ENCODE measurements at regions not wholly inside any gene's neighbourhood (a gene's known extent, or its start where the extent isn't known, plus 50 kb on each side); places are given as distances from the start of the nearest gene placed in this dataset.

DNA sequence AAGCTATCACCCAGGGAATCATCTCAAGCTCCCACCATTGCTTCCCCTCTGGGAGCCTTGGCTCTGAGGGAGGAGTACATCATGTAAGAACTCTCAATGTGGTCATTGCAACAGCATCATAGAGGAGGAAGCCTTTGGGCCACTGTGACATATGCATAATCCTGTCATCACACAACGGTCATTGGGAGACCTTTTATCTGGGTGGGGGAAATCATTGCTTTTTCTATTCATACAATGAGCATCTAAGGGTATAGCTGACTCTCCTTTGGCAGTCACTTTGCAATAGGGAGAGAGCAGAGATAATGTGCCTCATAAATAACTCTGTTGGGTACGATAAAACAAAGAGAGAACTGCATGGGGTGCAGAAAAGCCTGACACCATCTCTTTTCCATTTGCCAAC lies 155.2 kb upstream of the KCNIP4 start:
- no peak for DNase-seq (ENCODE audit: low read depth)

DNA sequence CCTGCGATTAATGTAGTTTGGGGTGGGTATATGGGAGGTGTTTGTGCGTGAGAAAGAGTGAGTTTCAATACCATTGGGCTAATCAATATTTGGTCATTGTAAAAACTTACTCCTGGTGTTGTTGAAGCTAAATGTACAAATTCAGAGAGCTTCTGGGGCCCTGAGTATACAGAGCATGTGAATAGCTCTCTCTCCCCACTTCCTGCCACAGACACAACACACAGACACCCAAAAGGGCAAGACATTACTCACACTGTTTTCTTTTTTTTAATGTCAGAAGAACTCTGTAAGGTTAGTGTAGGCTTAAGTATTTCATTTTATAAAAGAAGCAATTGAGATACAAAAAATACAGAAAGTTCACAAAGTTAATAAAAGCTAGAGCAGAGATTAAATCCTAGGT lies 151.3 kb upstream of the KCNIP4 start:
- no peak for DNase-seq (ENCODE audit: low read depth)

DNA sequence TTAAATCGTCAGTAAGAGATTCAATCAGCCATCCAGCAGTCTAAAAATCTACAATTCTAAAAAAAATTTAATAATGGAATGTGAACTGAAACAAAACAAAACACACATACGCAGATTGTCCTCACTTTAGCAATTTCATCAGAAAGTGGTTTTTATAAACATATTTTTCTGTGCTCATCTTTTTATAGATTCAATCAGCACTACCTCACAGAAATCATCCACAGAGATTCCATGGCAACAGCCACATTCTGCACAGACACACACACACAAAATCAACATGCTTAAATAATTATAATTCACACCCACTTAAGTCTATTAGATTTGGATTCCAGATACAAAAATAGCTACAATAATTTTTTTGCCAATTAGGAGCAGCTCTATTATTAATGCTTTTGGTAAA lies 149.0 kb upstream of the KCNIP4 start:
- DNase-seq (ENCODE audit: low read depth) = no peak

DNA sequence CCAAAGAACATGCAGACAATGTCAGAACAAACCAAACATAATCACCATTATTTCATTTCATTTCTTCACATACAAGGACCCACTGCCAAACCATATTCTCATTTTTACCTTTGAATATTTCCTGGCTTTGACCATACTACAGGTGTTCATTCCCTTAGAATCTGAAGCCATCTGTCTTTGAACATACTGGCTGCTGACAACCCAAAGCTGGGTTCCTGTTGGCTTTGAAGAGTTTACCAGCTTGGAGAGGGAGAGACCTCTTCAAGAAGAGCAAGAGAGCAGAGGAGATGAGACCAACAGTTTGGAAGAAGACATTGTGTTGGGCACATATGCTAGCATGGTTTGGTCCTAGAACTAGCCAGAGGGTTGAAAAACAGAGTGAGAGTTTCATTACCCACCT lies 145.6 kb upstream of the KCNIP4 start:
- no peak for DNase-seq (ENCODE audit: low read depth)

DNA sequence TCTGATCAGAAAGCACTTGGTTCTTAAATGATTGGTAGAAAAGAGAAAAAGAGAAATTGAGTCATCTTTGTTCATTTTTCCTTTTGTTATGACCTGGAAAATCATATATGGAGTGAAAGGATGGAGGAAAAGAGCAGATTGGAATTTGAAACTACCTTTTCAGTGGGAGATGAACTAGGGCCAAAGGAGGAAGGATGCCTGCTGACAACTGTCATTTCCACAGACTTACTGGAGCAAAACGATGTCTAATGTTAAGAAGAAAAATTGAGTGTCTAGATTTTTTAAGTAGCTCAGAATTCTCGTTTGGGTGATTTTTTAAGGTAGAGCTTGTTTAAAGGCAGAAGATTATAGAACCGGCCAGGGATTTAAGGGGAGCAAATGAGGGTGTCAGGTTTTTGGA lies 144.6 kb upstream of the KCNIP4 start:
- no peak for DNase-seq (ENCODE audit: low read depth)

DNA sequence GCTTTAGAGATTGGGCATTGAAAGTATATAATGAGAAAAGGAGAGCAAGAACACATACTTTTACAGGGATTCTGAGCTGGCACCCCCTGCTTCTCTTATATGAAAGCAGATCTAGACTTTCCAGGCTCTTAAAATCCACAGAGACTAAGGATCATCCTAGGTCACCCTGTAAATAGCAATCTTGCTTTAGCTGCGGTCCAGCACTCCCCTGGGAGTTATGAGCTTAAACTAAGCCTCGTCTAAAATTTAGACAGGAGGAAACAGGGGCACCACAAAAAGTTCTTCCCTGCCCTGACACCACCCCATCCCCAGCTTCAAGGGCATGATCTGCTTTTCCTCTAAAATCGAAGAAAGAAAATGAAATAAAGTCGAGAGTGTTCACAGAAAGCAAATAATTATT lies 143.3 kb upstream of the KCNIP4 start:
- DNase-seq (ENCODE audit: low read depth) = no peak

DNA sequence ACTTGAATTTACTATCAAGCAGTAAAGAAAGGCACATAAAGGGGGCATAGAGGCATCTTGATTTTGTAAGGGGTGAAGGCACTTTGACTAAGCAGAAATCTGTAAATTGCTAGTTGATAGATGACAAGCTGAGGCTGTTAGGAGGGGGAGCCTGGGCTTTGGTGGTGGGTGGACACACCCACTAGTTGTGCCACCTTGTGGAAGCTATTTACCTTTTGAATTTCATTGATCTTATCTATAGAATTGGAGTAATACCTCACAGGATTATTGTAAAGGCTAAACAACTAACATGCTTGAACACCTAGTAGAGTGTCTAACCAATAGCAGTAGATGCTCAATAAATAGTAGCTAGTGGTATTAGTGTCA lies 142.8 kb upstream of the KCNIP4 start:
- DNase-seq (ENCODE audit: low read depth) = no peak

DNA sequence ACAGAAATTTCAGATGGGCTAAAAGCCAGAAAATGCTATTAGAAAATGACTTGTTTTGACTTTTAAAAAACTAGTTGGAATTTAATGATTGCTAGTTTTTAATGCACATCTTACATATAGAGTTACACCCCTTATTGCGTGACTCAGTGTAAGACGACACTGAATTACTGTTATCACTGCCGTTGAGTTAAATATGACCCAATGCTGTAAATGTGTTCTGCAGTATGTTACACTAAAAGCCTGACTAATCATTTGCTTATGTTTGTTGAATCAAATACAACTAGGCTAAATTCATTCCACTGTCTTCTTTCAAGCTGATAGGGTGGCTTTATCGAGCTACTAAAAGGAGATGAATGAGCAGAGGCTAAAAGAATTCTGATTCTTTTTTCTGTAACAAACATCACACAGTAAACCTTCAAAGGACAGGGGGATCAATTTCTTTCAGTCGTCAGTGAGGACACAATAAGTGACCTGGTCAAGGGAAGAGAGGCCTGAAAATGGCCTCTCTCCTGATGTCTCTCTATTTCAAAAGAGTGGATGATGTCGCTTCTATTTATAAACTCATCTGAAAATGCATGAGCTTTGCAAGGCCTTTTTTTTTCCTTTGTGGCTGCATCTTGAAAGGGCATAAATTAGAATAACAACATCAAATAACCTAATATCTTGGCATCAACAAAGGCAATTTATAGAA lies 142.2 kb upstream of the KCNIP4 start:
- DNase-seq (ENCODE audit: low read depth) = no peak

DNA sequence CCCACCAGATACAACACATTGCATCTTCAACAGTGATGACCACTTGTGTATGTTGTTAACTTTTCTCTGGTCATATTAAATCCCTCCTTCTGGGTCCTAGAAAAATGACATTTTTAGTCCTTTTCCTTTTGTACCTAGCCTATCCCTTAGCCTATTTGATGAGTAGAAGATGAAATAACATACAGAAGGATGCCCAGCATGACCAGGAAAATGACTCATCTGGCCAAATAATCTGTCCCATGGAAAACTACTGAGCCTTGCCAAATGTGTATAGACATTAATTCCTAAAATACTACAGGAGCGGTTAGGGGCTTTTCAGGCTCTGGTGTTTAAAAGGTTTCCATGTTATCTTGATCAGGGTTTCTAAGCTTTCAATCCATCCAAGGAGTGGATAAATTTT lies 129.0 kb upstream of the KCNIP4 start:
- DNase-seq (ENCODE audit: low read depth) = no peak

DNA sequence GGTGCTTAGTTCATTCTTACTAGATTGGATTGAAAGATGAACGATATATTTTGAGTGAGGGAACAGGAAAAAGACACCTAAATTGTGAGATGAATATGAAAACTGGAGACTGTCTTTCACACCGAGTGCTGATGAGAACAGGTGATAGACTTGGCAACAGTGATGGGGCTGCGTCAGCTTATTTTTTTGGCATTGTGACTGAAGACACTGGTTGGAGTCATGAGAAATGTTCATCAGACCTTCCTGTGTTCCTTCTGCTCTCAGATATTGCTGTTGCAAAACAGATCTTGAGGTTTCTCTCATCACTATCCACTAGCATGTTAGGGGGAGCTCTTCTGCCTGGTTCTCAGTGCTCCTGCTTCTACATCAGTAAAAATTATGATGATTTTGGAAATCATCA lies 124.2 kb upstream of the KCNIP4 start:
- DNase-seq (ENCODE audit: low read depth) = no peak

DNA sequence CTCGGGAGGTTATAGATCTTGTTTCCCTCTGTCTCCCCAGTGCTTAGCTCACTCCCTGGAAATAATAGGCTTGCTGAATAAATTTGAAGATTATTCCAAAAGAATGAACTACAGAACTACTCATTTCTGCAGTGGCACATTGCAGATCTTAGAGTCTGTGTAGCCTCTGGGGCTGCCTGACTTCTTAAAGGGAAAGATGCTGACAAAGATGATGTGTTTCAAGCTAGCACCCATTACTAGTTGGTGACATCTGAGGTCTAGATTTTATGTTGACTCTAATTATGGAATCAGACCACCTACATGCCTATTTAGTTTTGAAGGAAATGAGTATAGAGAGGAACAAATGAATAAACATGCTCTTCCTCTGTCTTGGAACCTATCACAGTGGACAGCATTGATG lies 123.7 kb upstream of the KCNIP4 start:
- no peak for DNase-seq (ENCODE audit: low read depth)

DNA sequence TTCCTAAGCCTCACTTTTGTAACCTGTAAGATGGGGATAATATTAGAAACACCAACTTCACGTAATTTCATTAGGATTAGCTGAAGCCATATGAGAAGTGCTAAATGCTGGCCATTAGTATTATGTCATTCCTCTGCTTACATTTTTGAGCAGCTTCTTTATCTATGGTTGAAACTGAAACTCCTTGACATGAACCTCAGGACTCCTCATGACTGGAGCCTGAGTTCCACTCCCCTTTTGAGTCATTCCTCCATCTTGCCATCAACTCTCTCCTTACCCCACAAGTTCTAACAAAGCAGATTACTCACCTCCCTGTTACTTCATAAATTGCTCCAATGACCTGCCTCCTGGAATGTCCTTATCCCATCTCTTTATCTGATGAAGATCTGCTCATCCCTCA lies 123.2 kb upstream of the KCNIP4 start:
- DNase-seq (ENCODE audit: low read depth) = no peak

DNA sequence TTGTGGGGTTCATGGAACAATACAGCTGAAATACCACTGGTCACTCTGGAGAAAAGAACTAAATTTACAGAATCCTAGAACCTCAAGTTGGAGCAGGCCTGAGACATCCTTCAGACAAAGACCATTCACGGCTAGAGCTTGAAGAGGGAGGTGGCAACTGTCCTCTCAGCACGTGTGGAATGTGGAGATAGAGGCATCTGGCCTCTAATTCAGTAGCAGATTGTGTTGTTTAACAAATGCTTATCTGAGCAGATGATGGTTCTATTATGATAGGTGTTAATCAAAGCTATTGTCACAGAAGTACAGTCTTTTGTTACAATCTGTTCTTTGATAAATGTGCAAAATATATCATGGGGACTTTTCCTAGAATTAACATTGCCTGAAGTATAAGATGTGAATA lies 121.7 kb upstream of the KCNIP4 start:
- no peak for DNase-seq (ENCODE audit: low read depth)

DNA sequence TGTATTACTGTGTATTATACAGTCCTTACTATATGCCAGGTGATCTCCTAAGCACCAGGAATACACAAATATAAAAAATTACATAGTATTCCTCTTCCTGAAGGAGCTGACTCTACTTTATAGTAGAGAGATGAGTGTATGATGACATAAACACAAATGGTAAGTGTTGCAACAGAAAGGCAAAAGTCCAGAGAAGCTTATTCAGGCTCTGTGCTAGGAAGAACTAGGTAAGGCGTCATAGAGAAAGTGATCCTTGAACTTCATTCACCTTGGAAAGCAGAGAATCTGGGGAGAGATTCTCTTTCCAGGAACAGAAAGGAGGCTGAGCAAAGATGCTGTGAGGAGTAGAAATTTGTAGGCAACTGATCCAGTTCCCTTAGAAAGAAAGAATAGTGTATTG lies 115.0 kb upstream of the KCNIP4 start:
- no peak for DNase-seq (ENCODE audit: low read depth)

DNA sequence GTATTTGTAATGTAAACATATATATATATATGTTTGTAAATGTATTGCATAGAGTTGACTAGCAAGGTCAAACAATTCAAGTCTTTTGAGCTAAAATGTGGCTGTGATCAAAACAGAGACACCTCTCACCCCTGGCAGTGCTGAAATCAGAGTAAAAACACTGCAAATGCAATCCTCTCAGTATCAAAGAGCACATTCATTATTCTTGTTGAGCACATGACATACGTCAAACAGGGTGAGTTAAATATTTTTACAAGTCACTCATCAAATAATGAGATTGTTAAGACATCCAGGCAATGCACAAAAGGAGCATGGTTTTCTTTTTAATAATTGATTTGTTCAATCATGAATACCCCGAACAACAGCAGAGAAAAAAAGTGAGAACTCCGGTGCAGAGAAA lies 114.1 kb upstream of the KCNIP4 start:
- DNase-seq (ENCODE audit: low read depth) = no peak

DNA sequence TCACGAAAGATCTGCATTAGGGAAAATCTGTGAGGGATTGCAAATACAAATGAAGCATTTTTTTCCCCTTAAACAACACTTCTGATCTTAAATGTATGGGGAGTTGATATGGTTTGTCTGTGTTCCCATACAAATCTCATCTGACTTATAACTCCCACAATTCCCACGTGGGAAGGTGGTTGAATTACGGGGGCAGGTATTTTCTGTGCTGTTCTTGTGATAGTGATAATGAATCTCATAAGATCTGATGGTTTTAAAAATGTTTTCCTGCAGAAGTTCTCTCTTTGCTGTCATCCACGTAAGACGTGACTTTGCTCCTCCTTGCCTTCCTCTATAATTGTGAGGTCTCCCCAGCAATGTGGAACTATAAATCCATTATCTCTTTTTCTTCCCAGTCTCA lies 107.4 kb upstream of the KCNIP4 start:
- no peak for DNase-seq (ENCODE audit: low read depth)

DNA sequence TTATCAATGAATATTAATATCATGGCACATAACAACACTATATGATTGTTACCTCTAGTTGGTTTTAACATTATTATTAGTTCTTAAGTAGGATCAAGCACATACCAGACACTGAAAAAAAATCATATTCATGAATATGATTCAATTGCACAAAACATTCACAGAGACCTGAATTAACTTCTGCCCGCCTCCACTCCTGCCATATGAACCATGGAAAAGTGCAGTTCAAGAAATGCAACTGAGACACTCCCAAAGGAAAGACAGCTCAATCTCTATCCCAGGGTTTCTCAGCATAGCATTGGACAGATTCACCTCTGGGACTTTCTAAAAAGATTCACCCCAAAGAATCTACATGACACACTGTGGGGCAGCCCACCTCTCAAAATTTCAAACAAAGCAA lies 103.5 kb upstream of the KCNIP4 start:
- DNase-seq (ENCODE audit: low read depth) = no peak

DNA sequence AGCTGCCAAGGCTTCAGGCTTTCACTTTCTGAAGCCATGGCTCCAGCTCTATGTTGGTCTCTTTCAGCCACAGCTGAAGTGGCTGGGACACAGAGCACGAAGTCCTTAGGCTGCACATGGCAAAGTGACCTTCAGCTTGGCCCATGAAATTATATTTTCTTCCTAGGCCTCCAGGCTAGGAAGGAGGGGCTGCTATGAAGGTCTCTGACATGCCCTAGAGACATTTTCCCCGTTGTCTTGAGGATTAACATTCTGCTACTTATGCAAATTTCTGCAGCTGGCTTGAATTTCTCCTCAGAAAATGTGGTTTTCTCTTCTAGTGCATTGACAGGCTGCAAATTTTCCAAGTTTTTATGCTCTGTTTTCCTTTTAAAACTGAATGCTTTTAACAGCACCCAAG lies 99.8 kb upstream of the KCNIP4 start:
- DNase-seq (ENCODE audit: low read depth) = no peak

DNA sequence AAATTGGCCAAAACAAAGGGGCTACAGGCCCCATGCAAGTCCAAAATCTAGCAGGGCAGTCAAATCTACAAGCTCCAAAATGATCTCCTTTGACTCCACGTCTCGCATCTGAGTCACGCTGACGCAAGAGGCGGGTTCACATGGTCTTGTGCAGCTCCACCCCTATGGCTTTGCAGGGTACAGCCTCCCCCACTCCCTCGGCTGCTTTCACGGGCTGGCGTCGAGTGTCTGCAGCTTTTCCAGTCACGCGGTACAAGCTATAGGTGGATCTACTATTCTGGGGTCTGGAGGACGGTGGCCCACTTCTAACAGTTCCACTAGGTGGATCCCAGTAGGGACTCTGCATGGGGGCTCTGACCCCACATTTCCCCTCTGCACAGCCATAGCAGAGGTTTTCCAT lies 99.2 kb upstream of the KCNIP4 start:
- DNase-seq (ENCODE audit: low read depth) = no peak

DNA sequence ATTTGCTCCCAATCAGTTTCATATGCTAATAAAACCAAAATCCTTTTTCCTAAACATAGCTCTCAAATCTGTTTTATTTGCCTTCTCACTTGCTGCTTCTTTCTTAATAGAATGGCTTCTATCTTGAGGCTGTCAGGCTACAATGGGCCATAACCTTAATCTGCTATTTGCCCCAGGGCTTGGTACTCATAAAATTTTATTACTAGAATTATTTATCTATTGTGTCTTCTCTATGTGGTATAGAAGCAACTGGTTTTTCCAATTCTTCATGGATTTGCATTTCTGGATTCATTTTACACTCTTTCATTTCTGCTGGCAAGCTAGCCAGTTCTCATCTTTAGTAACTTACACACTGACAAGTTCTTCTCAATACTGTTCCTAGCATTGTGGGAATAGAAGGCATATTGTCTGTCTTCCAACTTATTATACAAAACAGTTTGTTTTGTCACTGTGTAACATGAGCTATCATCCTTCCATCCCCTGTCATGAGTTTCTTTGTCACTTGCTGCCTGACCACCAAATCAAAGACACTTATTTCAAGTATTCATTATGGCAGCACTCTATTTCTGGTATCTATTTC lies 96.6 kb upstream of the KCNIP4 start:
- DNase-seq (ENCODE audit: low read depth) = no peak

DNA sequence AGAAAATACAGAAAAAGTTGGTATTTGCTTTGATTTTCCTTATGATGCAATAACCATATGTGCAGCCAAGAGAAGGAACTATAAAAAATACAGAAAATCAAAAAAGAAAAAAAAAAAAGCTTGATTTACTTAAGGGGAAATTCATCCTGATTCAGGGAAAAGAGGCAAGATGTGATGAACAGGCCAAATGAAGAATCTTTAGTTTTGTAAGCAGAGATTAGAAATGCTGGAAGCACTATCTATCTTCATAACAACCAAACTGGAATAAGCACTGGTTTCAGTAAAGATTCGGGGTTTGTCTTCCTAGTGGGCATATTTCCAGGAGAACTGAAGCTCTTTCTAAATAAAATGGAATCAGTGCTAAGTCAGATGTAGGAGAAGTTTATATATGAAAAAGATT lies 82.9 kb upstream of the KCNIP4 start:
- no peak for DNase-seq (ENCODE audit: low read depth)

DNA sequence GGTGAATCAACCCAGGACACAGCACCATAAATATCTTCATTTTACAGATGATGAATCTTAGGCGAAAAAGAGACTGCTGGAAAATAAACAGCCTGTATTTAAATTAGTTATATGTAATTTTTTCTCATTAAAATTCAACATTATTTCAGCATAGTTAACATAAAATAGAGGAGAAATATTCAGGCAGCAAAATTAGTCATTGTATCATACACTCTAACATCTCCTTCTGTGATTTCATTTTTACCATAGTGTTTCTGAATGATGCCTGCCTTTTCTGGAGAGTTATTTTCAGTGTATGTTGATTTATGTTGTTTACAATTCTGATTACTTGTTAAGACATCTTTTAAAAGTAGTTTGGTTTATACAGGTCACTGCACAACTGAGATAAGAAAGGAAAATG lies 82.3 kb upstream of the KCNIP4 start:
- DNase-seq (ENCODE audit: low read depth) = no peak

DNA sequence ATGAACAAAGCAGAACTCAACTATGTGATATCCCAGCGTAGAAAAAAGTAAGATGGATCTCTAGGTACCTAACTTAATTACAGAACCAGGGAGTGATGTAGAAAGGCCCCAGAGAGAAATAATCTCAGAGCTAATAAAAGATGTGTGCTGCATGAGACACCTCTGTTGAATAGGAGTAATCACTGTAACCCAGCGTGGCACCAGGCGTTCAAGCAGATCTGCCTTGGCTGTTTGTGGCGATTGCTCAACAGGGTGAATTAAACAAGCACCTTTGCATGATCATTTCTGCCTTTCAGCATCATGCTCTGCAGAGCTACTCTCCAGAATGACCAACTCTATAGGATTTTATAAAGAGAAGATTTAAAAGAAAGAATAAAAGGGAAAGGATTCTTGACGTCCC lies 81.7 kb upstream of the KCNIP4 start:
- no peak for DNase-seq (ENCODE audit: low read depth)

DNA sequence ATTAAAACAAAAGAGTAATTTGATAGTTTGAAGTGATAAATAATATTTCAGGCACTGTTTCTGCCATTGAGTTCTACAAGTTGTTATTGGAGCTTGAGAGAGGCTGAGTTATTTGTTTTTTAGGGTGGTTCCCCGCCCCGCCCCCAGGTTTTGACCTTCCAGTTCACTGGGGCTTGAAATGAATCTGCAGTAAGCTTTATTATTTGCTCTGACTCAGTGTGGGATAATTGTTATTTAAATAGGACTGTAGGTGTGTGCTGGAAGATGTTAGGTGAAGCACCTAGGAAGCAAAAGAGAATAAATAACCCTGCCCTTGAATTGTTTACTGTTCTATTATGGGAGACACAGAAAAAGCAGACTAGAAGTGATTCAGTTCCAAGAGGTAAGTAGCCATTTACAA lies 81.2 kb upstream of the KCNIP4 start:
- DNase-seq (ENCODE audit: low read depth) = no peak

DNA sequence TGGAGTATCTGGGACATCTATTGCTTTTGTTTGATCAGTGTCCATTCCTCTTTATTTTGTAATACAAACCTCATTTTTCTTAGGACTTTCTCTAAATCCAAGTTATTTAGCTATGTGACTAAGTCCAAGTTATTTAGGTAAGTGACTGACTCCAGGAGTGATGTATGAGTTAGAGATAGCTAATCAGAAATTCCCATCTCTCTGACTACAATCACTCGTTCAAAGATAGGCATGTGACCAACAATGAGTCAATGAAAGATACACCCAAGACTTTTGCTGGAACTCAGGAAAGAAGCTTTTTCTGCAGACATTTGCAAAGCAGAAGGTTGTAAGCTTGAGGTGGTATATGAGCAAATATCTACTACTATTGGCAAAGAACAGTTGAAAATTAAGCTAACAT lies 72.5 kb upstream of the KCNIP4 start:
- no peak for DNase-seq (ENCODE audit: low read depth)
